Left lung (tissue), 4 donors: ENCODE measurements at regions not wholly inside any gene's neighbourhood (a gene's known extent, or its start where the extent isn't known, plus 50 kb on each side); places are given as distances from the start of the nearest gene placed in this dataset.

ENCODE experiments used
- ATAC-seq: fragments of 200-7000 bp; cut with Tn5 transposase; one replicate; pipeline ENCODE4 v1.9.1; 2020; ENCODE audit warnings: moderate library complexity
- DNase-seq, 4 donors: peaks; one replicate each; pipeline ENCODE4 v3.0.0-alpha.2; 2013 to 2020
- H3K27ac ChIP-seq, 2 donors: fragments of 200-600 bp; sonication (generic) in 1 of 2; one replicate each; pipeline versions ENCODE4 v1.5.0 to v1.8.0; 2020 to 2021
- H3K27me3 ChIP-seq, 2 donors: fragments of 200-600 bp; sonication (generic) in 1 of 2; one replicate each; pipeline versions ENCODE4 v1.5.0 to v1.8.0; 2020 to 2021
- H3K36me3 ChIP-seq, 2 donors: fragments of 200-600 bp; sonication (generic) in 1 of 2; one replicate each; pipeline versions ENCODE4 v1.5.0 to v1.8.0; 2020 to 2021
- H3K4me1 ChIP-seq, 2 donors: fragments of 200-600 bp; one replicate each; pipeline ENCODE4 v1.8.0; 2021
- H3K4me3 ChIP-seq, 2 donors: fragments of 200-600 bp; sonication (generic) in 1 of 2; one replicate each; pipeline versions ENCODE4 v1.5.0 to v1.8.0; 2020 to 2021; ENCODE audit warnings: mild to moderate bottlenecking in 1 of 2
- H3K9me3 ChIP-seq, 2 donors: fragments of 200-600 bp; sonication (generic) in 1 of 2; one replicate each; pipeline versions ENCODE4 v1.5.0 to v1.8.0; 2020 to 2021
- CTCF ChIP-seq, 2 donors: fragments of 200-600 bp; sonication (generic) in 1 of 2; IDR thresholded peaks; one replicate each; pipeline versions ENCODE4 v1.5.0 to v1.8.0; 2021; ENCODE audit warnings: antibody characterized with exemption in 2 of 2
- intact Hi-C, 2 donors: fragments of 100-400 bp; cut with DNase I; formaldehyde crosslinking; loops; one replicate each; pipeline versions ENCODE4 v1.11.2 to v1.14.2; 2022
- donor health status: DM: no; HTN: yes; CAD: no.
- donor health status: DM: no; HTN: no; CAD: no.

DNA sequence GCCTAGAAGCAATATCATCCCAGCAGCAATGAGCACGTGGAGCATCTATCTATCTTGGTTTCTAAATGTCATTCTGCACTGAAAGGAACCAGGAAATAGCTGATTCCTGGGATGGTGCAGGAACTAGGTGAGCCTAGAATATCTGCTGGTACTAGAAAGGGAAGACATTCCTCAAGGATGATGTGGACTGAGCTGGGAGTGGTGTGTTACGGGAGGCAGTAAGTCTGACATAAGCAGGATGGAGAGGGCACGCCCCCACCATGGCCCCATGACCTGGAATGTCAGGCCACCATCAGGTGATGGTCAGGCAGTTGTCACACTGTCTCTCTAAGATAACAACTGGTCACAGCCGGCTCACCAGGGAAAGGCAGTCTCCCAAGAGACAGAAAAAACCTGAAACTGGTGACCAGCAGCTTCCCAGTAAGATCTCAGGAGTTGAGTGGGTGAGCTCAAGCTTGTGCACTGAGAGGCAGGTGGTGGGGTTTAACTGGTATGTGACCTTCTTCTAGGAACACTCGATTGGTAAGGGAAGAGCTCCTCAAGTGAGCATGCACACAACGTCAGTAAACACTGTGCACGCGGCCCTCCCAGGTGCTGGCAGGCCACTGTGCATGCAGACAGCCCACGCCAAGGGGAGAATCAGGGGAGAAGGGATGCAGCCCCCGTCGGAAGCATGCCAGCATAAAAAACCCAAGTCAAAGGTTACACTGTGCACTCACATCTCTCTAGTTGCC lies 148.7 kb downstream of the ADSS2 start:
- H3K4me1 ChIP-seq, result peaks cover 4 to 50% of the 10 kb centered on the region in 2 donors
- ATAC-seq (peak; percentile 80), DNase-seq (peak in 1 of 4 donors; percentile 70)
- no peaks in the 10 kb centered on the region for H3K9me3 ChIP-seq
- no peaks in the 10 kb centered on the region for H3K27me3 ChIP-seq
- intact Hi-C loops, result no loop called here
- H3K27ac ChIP-seq, result peak overlapping the region; percentile 65 to 66
- no peak overlapping the region for H3K4me3 ChIP-seq
- no peak for TF ChIP-seq CTCF (IDR thresholded peaks at IDR 0.05)
- no peaks in the 10 kb centered on the region for H3K36me3 ChIP-seq

DNA sequence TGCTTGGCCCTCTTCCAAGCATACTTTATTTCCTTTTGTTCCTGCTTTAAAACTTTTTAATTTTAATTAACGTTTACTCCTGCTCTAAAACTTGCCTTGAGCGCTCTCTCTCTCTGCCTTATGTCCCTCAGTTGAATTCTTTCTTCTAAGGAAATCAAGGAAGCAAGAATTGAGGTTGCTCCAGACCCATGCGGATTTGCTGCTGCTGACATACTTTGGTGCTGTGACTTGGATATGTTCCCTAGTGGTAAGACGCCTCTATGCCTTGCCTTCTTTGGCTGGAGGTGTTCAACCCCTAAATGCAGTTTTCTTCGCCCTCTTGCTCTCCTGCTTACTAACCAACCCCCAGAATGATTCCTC lies 148.1 kb downstream of the ADSS2 start:
- no peak overlapping the region for H3K4me3 ChIP-seq
- peak overlapping the region; percentile 65 to 66 for H3K27ac ChIP-seq
- peak; percentile 8 for ATAC-seq
- intact Hi-C loops, result no loop called here
- TF ChIP-seq CTCF (IDR thresholded peaks at IDR 0.05), result no peak
- no peak for DNase-seq
- no peaks in the 10 kb centered on the region for H3K27me3 ChIP-seq
- H3K9me3 ChIP-seq, result no peaks in the 10 kb centered on the region
- H3K36me3 ChIP-seq, result no peaks in the 10 kb centered on the region
- peaks cover 4 to 50% of the 10 kb centered on the region in 2 donors for H3K4me1 ChIP-seq

DNA sequence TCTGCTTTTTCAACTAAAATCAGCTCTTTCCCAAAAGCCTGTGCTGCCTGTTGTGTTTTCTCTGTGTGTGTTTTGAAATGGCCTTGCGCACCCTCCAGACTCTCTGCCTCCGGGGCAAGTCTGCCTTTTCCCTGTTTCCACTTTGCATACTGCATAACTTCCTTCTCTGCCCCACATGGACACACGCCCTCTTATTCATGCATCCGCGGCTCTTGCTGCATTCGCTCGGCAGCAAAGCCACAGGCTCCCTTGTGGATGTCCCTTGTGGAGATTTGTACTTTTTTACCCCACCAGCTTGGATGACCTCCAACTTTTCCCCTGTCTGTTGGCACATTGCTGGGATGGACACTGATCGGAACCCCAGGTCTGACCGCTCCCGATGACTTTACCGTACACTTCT lies 147.6 kb downstream of the ADSS2 start:
- H3K27me3 ChIP-seq, result no peaks in the 10 kb centered on the region
- H3K36me3 ChIP-seq, result no peaks in the 10 kb centered on the region
- H3K9me3 ChIP-seq, result no peaks in the 10 kb centered on the region
- no peak overlapping the region for H3K4me3 ChIP-seq
- DNase-seq (no peak), ATAC-seq (no peak)
- peak overlapping the region; percentile 65 to 66 for H3K27ac ChIP-seq
- H3K4me1 ChIP-seq, result peaks cover 2 to 45% of the 10 kb centered on the region in 2 donors
- no peak for TF ChIP-seq CTCF (IDR thresholded peaks at IDR 0.05)
- intact Hi-C loops, result no loop called here

- no peak for ATAC-seq
These were observed 147.1 kb downstream of the ADSS2 start for GRCh38 chr1:244304656-244305055.

More at GRCh38 chr1:244304656-244305055, 147.1 kb downstream of the ADSS2 start:
- no peak for DNase-seq
- H3K27ac ChIP-seq, result peak overlapping the region in 1 of 2 donors; percentile 66
- no peak for TF ChIP-seq CTCF (IDR thresholded peaks at IDR 0.05)
- H3K9me3 ChIP-seq, result no peaks in the 10 kb centered on the region
- no peaks in the 10 kb centered on the region for H3K27me3 ChIP-seq
- intact Hi-C loops, result no loop called here
- peaks cover 0 to 41% of the 10 kb centered on the region in 2 donors for H3K4me1 ChIP-seq
- no peak overlapping the region for H3K4me3 ChIP-seq
- no peaks in the 10 kb centered on the region for H3K36me3 ChIP-seq
